GM12873 (cell line): ENCODE measurements at regions not wholly inside any gene's neighbourhood (a gene's known extent, or its start where the extent isn't known, plus 50 kb on each side); places are given as distances from the start of the nearest gene placed in this dataset.

Experiments
- TF ChIP-seq, protein P1 (sequence below): IDR thresholded peaks from 2 replicates; pipeline ENCODE4 v1.5.1; 2012; ENCODE audit warnings: low read depth, mild to moderate bottlenecking, moderate library complexity, low read length, control low read depth; ENCODE audit not compliant: insufficient read depth; ENCODE audit errors: missing control alignments

DNA sequence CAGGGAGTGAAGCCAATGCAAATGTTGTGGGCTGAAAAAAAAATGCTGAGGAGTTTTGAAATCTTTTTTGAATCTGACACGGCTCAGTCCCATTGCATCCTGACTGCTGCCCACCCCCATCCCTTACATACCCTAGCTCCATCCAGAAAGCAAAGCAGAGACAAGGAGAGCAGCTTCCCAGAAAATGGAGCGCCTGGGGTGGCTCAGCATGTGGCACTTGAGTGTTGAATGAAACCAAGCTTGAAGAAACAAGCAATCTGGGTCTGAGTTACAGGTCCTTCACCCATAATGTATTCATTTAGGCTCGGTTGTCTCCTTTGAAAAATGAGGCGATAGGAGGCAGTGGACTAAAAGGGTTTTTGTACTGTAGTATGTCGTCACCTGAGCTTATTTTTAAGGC lies 244.2 kb upstream of the ACVR2A start:
- TF ChIP-seq, protein P1, sequence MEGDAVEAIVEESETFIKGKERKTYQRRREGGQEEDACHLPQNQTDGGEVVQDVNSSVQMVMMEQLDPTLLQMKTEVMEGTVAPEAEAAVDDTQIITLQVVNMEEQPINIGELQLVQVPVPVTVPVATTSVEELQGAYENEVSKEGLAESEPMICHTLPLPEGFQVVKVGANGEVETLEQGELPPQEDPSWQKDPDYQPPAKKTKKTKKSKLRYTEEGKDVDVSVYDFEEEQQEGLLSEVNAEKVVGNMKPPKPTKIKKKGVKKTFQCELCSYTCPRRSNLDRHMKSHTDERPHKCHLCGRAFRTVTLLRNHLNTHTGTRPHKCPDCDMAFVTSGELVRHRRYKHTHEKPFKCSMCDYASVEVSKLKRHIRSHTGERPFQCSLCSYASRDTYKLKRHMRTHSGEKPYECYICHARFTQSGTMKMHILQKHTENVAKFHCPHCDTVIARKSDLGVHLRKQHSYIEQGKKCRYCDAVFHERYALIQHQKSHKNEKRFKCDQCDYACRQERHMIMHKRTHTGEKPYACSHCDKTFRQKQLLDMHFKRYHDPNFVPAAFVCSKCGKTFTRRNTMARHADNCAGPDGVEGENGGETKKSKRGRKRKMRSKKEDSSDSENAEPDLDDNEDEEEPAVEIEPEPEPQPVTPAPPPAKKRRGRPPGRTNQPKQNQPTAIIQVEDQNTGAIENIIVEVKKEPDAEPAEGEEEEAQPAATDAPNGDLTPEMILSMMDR = no peak

DNA sequence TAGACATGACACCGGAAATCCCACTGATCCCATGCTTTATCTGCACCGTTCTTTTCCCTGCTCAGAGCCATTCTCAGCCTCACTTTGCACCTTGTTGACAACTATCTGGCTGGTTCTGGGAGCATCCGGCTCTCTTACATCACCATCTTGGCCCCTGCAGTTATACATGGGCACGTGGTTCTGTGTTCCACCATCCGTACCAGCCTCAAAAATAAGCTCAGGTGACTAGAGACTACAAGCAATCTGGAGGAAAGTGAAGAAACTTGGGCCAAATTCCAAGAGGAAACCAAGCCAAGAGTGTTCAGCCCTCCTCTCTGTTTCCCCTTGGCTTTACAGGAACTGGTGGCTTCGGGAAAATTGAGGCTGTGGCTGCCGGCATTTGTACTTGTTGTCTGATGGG lies 244.6 kb upstream of the ACVR2A start:
- TF ChIP-seq, protein P1 = no peak

DNA sequence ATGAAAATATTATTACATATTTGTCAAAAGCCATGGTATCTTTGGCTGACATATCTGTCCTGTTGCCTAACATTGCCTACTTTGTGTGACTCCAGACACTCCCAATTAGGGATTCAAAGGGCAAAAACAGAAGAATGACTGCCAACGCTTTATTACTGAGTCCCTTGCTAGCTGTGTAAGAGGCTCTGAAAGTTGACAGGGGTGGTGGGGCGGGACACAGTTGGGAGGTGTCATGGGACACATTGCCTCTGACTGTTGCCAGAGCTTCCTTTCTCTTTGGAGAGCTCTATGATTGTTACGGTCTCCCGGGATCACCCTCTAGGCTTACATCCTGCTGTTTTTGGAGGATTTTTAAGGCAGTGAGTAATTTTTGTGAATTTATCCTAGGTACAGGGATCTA lies 249.6 kb upstream of the ACVR2A start:
- TF ChIP-seq, protein P1 = no peak

DNA sequence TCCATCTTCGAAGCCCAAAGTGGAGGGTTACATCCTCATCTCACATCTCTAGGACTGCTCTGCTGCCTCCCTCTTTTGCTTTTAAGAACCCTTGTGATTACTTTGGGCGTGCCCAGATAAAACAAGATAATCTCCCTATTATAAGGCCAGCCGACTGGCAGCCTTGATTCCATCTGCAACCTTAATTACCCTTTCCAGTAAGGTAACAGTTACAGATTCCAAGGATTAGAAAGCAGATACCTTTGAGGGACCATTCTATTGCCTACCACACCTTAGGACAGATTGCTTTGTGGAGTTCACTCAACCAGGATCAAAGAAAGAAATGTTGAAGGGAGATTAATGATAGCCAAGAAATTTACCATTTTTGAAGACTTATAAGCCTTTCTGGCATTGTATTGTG lies 250.8 kb upstream of the ACVR2A start:
- TF ChIP-seq, protein P1 = no peak

DNA sequence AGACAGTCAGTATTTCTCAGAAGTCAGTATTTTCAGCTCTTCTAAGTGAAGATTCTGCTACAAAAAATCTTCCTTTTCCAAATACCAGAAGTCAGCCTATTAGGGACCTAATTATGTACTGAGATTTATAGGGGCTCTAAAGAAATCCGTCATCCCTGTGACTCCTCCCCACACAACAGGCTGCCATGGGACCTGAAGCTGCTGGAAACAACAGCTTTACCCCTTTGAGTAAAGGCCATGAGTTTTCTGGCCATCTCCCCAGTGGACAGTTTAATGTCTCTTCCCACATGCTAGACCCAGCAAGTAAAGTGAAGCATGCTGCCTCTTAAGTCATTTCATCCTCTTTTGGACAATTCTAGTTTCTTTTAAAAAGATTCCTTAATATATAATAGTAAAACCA lies 255.7 kb upstream of the ACVR2A start:
- TF ChIP-seq, protein P1 = no peak

DNA sequence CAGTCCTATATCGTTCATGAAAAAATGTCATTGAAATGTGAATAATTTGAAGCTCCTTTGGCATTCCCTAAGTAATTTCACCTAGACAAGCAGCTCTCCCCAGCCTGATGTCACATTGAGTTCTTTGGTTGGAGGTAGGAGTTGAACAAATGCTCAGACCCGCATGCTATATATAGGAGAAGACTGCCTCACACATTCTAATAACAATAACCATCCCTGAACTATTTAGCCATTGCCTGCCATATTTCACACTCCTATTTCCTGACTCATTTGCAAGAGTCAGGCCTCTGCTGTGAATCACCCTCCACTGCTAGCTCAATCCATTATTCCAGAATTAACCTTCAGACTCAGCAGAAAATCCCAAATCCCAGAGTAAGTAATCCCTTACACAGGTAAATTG lies 256.6 kb upstream of the ACVR2A start:
- TF ChIP-seq, protein P1 = no peak

DNA sequence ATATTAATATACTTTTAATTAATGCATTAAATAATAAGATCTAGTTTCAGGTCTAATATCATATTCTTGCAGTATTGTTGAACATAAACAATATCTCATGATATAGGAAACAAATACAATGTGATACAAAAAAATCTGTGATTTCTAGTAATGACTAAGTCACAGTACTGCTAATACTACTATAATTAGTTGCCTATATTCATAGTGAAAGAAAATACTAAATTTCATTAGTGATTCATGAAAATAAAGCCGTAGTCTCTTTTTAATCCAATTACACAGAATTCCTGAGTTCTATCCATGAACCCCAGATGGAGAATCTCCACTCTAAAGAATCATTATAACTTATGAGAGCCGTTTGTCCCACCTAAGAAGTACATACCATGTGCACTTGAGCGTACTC lies 266.3 kb upstream of the ACVR2A start:
- TF ChIP-seq, protein P1 = no peak
